LNCaP clone FGC (cell line): ENCODE measurements at regions not wholly inside any gene's neighbourhood (a gene's known extent, or its start where the extent isn't known, plus 50 kb on each side); places are given as distances from the start of the nearest gene placed in this dataset.
A peak's percentile ranks its signal among the peaks of the same experiment; 100 is the strongest.

Source experiments
- DNase-seq: peaks from one replicate; pipeline ENCODE4 v3.0.0-alpha.2; 2011; ENCODE audit warnings: low read depth
- H3K4me3 ChIP-seq: 2 replicates; pipeline ENCODE4 v1.5.1; 2011; ENCODE audit warnings: mild to moderate bottlenecking, low read depth, low read length, control low read depth
- TF ChIP-seq, protein P1 (sequence below): IDR thresholded peaks from 2 replicates; pipeline ENCODE4 v1.5.1; 2012; ENCODE audit warnings: mild to moderate bottlenecking; ENCODE audit not compliant: control insufficient read depth, insufficient read depth; ENCODE audit errors: extremely low read depth

GRCh38 chr21:24042687-24043086 lies 1564.6 kb downstream of the MRPL39 start:
- DNase-seq = peak; percentile 57
- TF ChIP-seq, protein P1, sequence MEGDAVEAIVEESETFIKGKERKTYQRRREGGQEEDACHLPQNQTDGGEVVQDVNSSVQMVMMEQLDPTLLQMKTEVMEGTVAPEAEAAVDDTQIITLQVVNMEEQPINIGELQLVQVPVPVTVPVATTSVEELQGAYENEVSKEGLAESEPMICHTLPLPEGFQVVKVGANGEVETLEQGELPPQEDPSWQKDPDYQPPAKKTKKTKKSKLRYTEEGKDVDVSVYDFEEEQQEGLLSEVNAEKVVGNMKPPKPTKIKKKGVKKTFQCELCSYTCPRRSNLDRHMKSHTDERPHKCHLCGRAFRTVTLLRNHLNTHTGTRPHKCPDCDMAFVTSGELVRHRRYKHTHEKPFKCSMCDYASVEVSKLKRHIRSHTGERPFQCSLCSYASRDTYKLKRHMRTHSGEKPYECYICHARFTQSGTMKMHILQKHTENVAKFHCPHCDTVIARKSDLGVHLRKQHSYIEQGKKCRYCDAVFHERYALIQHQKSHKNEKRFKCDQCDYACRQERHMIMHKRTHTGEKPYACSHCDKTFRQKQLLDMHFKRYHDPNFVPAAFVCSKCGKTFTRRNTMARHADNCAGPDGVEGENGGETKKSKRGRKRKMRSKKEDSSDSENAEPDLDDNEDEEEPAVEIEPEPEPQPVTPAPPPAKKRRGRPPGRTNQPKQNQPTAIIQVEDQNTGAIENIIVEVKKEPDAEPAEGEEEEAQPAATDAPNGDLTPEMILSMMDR = no peak

GRCh38 chr21:24032709-24033232 lies 1574.5 kb downstream of the MRPL39 start:
- no peak for DNase-seq
- H3K4me3 ChIP-seq = no peak overlapping the region
- TF ChIP-seq, protein P1 = no peak

More at GRCh38 chr21:24042687-24043086, 1564.6 kb downstream of the MRPL39 start:
- no peak overlapping the region for H3K4me3 ChIP-seq

DNA sequence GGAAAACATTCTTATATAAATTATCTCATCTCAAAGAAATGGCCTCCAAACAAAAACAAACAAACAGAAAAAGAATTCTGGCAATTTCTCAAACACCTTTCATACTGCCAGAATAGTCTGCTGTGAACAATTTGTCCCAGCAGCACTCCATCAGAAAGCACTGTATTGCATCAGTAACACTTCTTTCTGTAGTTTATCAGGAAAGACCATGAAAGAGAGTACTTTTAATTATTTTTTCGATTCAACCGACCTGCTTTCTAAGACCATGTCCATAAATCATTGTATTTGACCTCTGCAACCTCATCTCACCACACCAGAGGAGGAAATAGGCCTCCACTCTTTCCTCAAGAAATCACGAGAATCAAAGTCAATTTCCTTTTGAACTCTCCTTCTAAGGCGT lies 1579.9 kb downstream of the MRPL39 start:
- TF ChIP-seq, protein P1 = no peak
- no peak overlapping the region for H3K4me3 ChIP-seq
- peak; percentile 8 for DNase-seq

DNA sequence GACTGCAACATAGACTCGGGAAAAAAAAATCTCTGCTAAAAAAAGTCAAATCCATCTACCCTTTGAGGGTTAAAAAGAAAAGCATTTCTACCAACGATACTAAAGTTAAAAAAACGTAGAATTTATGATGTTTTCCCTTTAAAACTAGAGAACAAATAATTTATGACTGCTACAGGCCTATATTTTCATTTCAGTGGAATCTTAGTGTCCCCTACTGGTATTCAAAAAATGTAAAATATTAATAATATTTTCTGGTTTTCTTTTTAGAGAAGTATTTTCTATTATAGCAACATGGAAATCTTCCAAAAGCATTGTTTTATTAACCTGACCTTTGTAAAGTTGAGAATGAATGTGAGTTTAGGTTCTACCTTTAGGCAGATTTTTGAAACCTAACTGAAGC lies 1582.2 kb downstream of the MRPL39 start:
- DNase-seq = no peak
- TF ChIP-seq, protein P1 = no peak
- H3K4me3 ChIP-seq = no peak overlapping the region

GRCh38 chr21:24023936-24024335 lies 1583.3 kb downstream of the MRPL39 start:
- H3K4me3 ChIP-seq = no peak overlapping the region
- TF ChIP-seq, protein P1 = no peak
- no peak for DNase-seq

DNA sequence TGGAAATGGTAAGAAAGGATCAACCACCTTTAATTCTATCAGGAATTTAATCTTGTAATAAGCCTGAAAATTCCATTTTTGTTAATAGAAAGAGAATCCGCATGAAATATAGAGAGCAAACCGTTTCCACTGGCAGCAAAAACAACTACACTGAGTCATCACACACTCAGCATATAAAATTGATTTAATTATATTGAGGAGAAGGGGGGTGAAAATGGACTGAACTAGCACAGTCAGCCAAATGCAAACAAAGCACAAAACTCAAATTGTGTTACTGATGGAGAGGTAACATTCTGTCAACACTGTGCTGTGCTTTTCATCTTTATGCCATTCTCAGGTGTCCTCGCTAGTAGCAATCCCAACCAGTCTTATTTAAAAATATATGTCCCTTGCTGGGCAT lies 1583.9 kb downstream of the MRPL39 start:
- H3K4me3 ChIP-seq = no peak overlapping the region
- TF ChIP-seq, protein P1 = no peak
- DNase-seq = no peak

DNA sequence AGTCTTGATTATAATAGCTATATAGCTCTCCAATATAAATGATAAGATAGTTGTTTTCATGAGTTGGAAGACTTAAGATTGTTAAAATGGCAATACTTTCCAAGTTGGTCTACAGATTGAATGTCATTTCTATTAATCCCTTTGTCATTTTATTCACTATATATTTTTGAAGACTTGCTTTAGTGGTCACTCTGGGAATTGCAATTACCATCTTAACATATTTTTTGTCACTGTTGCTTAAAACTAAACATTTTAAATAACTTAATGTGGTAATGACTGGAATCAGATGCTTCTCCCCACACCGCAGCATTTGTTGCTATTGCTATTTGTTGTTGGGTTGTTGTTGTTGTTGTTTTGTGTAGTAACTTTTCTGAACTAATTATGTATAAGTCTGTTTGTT lies 1592.9 kb downstream of the MRPL39 start:
- DNase-seq = no peak
- TF ChIP-seq, protein P1 = no peak
- no peak overlapping the region for H3K4me3 ChIP-seq
